ENCODE measurements at regions not wholly inside any gene's neighbourhood (a gene's known extent, or its start where the extent isn't known, plus 50 kb on each side); places are given as distances from the start of the nearest gene placed in this dataset.

DNA sequence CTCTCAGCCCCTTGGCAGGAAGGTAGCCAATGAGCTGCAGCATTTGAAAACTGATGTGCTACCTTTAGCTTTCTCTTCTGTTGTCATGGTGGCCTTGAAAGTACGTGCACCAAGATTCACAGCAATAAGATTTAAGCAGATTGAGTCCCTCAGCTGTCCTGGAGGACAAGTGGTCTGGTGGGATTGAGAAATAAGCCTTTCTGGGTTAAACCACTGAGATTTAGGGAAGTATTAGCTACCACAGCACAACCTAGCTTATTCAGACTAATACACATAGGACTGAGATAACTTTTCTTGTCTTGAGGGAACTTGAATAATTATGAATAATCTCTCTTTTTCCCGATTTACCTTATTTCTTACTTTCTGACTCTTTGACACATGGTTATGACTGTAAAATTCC is 324.0 kb downstream of the PTEN start:
- H3K4me1 ChIP-seq: peaks cover 4% of the 10 kb centered on the region
- TF ChIP-seq, protein P1, sequence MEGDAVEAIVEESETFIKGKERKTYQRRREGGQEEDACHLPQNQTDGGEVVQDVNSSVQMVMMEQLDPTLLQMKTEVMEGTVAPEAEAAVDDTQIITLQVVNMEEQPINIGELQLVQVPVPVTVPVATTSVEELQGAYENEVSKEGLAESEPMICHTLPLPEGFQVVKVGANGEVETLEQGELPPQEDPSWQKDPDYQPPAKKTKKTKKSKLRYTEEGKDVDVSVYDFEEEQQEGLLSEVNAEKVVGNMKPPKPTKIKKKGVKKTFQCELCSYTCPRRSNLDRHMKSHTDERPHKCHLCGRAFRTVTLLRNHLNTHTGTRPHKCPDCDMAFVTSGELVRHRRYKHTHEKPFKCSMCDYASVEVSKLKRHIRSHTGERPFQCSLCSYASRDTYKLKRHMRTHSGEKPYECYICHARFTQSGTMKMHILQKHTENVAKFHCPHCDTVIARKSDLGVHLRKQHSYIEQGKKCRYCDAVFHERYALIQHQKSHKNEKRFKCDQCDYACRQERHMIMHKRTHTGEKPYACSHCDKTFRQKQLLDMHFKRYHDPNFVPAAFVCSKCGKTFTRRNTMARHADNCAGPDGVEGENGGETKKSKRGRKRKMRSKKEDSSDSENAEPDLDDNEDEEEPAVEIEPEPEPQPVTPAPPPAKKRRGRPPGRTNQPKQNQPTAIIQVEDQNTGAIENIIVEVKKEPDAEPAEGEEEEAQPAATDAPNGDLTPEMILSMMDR (IDR thresholded peaks at IDR 0.05; ENCODE audit: borderline replicate concordance): no peak
- no peaks in the 10 kb centered on the region for H3K36me3 ChIP-seq
- intact Hi-C loops (cut with micrococcal nuclease): no loop called here
- no peak for DNase-seq
- no peaks in the 10 kb centered on the region for H3K9me3 ChIP-seq (replicated peaks)
- H3K4me3 ChIP-seq: no peak overlapping the region
- no peak overlapping the region for H3K27ac ChIP-seq (replicated peaks)
- H3K27me3 ChIP-seq (ENCODE audit: low read depth): no peaks in the 10 kb centered on the region

- Histone ChIP-seq H3K9me3 (replicated peaks) (no peaks in the 10 kb centered on the region), H3K4me1 (peaks cover 14% of the 10 kb centered on the region), H3K27ac (replicated peaks) (no peak overlapping the region), H3K36me3 (no peaks in the 10 kb centered on the region), H3K4me3 (no peak overlapping the region), H3K27me3 (ENCODE audit: low read depth) (no peaks in the 10 kb centered on the region)
- TF ChIP-seq, protein P1 (IDR thresholded peaks at IDR 0.05; ENCODE audit: borderline replicate concordance): no peak
- intact Hi-C loops (cut with micrococcal nuclease): no loop called here
- DNase-seq: no peak
These were observed 326.7 kb downstream of the PTEN start for GRCh38 chr10:88190123-88190522.

- intact Hi-C loops (cut with micrococcal nuclease): no loop called here
- no peaks in the 10 kb centered on the region for H3K9me3 ChIP-seq (replicated peaks)
- TF ChIP-seq, protein P1 (IDR thresholded peaks at IDR 0.05; ENCODE audit: borderline replicate concordance): no peak
These were observed 327.3 kb downstream of the PTEN start for GRCh38 chr10:88190540-88191235.

DNA sequence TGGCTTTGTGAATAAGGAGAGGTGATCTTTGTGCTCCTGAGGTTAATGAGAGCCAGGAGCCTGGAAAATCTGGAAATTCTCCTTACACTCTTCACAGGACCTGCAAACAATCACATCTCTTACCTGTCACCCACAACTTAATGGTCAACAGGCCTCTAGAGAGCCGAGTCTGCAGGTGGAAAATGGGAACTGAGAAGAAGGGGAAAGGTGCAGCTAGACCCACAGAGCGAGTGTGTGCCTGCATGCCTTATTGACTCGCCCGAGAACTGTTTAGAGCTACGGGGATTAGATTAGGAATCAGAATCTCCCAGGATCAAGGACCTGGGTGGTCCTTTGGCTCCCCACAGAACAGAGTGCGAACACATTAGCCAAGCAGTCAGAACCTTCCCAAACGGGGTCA is 329.6 kb downstream of the PTEN start:
- H3K9me3 ChIP-seq (replicated peaks): no peaks in the 10 kb centered on the region
- H3K4me3 ChIP-seq: no peak overlapping the region
- DNase-seq: no peak
- intact Hi-C loops (cut with micrococcal nuclease): no loop called here
- H3K27ac ChIP-seq (replicated peaks): no peak overlapping the region
- peaks cover 23% of the 10 kb centered on the region for H3K4me1 ChIP-seq
- TF ChIP-seq, protein P1 (IDR thresholded peaks at IDR 0.05; ENCODE audit: borderline replicate concordance): no peak
- H3K27me3 ChIP-seq (ENCODE audit: low read depth): no peaks in the 10 kb centered on the region
- no peaks in the 10 kb centered on the region for H3K36me3 ChIP-seq

More at GRCh38 chr10:88190540-88191235, 327.3 kb downstream of the PTEN start:
- H3K4me3 ChIP-seq: no peak overlapping the region
- no peaks in the 10 kb centered on the region for H3K27me3 ChIP-seq (ENCODE audit: low read depth)
- peaks cover 19% of the 10 kb centered on the region for H3K4me1 ChIP-seq
- DNase-seq: no peak
- no peaks in the 10 kb centered on the region for H3K36me3 ChIP-seq
- no peak overlapping the region for H3K27ac ChIP-seq (replicated peaks)

GRCh38 chr10:88194041-88194887 is 330.8 kb downstream of the PTEN start:
- H3K27ac ChIP-seq (replicated peaks): no peak overlapping the region
- no peak for DNase-seq

More at GRCh38 chr10:88194041-88194887, 330.8 kb downstream of the PTEN start:
- H3K9me3 ChIP-seq (replicated peaks): no peaks in the 10 kb centered on the region
- H3K4me3 ChIP-seq: no peak overlapping the region
- intact Hi-C loops (cut with micrococcal nuclease): no loop called here
- H3K4me1 ChIP-seq: peaks cover 23% of the 10 kb centered on the region
- H3K27me3 ChIP-seq (ENCODE audit: low read depth): no peaks in the 10 kb centered on the region
- TF ChIP-seq, protein P1 (IDR thresholded peaks at IDR 0.05; ENCODE audit: borderline replicate concordance): no peak
- H3K36me3 ChIP-seq: no peaks in the 10 kb centered on the region
